ENCODE measurements at regions not wholly inside any gene's neighbourhood (a gene's known extent, or its start where the extent isn't known, plus 50 kb on each side); places are given as distances from the start of the nearest gene placed in this dataset.
A peak's percentile ranks its signal among the peaks of the same experiment; 100 is the strongest.

DNA sequence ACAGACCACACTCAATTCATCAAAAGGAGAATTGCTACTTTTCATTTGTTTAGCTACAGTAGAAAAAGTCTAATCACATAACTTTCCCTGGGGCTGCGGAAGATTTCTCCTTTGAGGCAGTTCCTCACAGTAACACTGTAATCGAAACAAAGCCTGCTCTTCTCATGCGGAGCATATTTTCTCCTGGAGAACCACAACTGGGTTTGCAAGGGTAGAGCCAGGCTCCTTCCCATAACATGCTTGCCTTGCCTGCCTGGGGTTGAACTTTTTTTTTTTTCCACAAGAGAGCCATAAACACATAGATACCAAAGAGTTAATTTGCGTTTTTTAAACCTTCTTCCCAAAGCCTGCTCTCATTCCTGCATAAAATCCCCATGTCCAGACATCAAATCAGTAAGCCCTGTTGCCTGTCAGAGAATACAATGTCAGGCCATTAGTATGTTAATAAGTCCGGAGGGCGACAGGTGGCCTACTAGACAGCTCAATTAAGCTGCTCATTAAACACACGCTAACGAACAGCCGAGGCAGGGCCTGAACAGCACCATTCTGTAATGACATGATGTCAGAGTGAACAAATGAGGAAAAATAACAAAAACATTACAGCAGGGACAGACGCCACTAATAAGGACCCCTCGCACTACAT, 107.1 kb upstream of the OLIG2 start:
- TF ChIP-seq EP300 (IDR thresholded peaks at IDR 0.05) (no peak), CTCF (IDR thresholded peaks at IDR 0.05) (no peak), POLR2A (IDR thresholded peaks at IDR 0.05) (no peak)
- H3K27me3 ChIP-seq: no peaks in the 10 kb centered on the region
- DNase-seq (ENCODE audit: low spot score in 2 of 2): no peak
- H3K27ac ChIP-seq: peak overlapping the region in 1 of 4 donors; percentile 62
- no peaks in the 10 kb centered on the region for H3K36me3 ChIP-seq
- peaks cover 0 to 5% (median 0%) of the 10 kb centered on the region in 4 donors for H3K9me3 ChIP-seq
- no peak overlapping the region for H3K4me3 ChIP-seq
- H3K4me1 ChIP-seq: peaks cover 0 to 4% (median 0%) of the 10 kb centered on the region in 4 donors
- 56 to 72% methylated on average over 11 of the region's 11 CpGs for WGBS, 2 donors

DNA sequence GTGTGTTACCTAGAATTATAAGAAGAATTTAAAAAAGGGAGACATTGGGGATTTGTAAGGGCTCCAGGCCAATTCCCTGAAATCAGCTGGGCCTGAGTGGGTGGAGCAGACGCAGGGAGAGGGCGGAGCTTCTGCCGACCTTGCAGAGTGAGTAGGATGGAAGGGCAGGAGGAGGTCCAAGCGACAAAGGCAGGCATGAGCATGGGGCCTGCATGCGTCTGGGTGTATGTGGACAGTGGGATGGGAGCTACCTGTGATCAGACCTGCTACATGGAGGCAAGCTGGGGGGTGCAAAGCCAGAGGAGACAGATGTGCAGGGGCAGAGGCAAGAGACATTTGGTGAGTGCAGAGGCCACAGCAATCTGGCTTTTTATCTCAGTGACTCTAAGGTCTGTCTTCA, 105.3 kb upstream of the OLIG2 start:
- Histone ChIP-seq H3K4me1 (peaks cover 0 to 4% (median 0%) of the 10 kb centered on the region in 4 donors), H3K9me3 (peaks cover 0 to 19% (median 6%) of the 10 kb centered on the region in 4 donors), H3K4me3 (no peak overlapping the region), H3K27me3 (no peaks in the 10 kb centered on the region), H3K36me3 (no peaks in the 10 kb centered on the region), H3K27ac (no peak overlapping the region)
- WGBS, 2 donors: 64% methylated on average over 5 of the region's 5 CpGs
- TF ChIP-seq CTCF (IDR thresholded peaks at IDR 0.05): no peak
- TF ChIP-seq EP300 (IDR thresholded peaks at IDR 0.05): no peak
- DNase-seq (ENCODE audit: low spot score in 2 of 2): no peak

DNA sequence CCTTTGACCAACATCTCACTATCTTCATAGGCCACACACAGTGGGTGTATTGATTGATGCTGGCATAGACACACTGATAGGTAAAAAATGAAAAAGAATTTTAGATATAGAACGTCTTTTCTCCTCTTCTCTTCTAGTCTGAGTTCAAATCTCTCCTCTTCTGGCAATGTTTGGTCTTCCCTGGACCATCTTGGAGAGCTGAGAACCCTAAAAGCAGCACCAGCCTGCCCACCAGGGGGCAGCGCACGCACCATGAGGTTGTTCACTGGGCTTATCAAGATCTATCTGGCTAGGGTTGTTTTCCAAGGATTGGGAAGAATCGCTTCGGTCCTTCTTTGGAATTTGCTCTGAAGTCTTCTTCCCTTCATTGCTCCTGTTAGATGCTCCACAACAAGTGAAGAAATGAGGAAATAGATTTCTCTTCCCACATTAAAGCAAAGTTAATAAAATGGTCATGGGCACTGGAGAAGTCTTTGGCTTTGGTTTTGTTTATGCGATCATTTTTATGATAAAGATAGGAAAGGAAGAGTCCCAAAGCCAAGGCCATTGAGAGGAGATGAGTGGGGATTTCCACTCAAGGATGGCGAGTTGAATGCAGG, 104.0 kb upstream of the OLIG2 start:
- Histone ChIP-seq H3K4me1 (peaks cover 0 to 4% (median 0%) of the 10 kb centered on the region in 4 donors), H3K27me3 (no peaks in the 10 kb centered on the region), H3K36me3 (no peaks in the 10 kb centered on the region), H3K9me3 (peaks cover 0 to 20% (median 7%) of the 10 kb centered on the region in 4 donors), H3K4me3 (no peak overlapping the region), H3K27ac (no peak overlapping the region)
- WGBS, 2 donors: 80 to 82% methylated on average over 7 of the region's 7 CpGs
- TF ChIP-seq CTCF (IDR thresholded peaks at IDR 0.05) (peak in 2 of 5 experiments; percentile 20 to 27), EP300 (IDR thresholded peaks at IDR 0.05) (no peak), POLR2A (IDR thresholded peaks at IDR 0.05) (no peak)
- DNase-seq (ENCODE audit: low spot score in 2 of 2): no peak

DNA sequence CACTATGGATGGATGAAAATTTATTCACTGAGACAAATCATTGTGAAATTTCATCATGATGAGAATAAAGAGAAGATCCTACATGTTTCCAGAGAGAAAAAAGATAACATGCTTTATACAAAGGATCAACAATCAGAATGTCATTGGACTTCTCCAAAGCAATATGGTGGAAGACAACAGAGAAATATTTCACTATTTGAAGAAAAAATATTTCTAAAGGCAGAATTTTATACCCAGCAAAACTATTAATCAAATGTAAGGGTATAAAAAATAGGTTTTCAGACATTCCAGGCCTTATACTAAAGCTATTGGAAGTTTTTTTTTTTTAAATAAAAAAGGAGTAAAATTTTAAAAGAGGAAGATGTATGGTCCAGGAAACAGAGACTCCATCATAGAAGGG, 100.6 kb upstream of the OLIG2 start:
- Histone ChIP-seq H3K9me3 (peaks cover 0 to 20% (median 7%) of the 10 kb centered on the region in 4 donors), H3K27me3 (no peaks in the 10 kb centered on the region), H3K4me3 (no peak overlapping the region), H3K4me1 (no peaks in the 10 kb centered on the region), H3K27ac (no peak overlapping the region), H3K36me3 (no peaks in the 10 kb centered on the region)
- DNase-seq (ENCODE audit: low spot score in 2 of 2): no peak
- TF ChIP-seq CTCF (IDR thresholded peaks at IDR 0.05) (no peak), POLR2A (IDR thresholded peaks at IDR 0.05) (no peak), EP300 (IDR thresholded peaks at IDR 0.05) (no peak)

DNA sequence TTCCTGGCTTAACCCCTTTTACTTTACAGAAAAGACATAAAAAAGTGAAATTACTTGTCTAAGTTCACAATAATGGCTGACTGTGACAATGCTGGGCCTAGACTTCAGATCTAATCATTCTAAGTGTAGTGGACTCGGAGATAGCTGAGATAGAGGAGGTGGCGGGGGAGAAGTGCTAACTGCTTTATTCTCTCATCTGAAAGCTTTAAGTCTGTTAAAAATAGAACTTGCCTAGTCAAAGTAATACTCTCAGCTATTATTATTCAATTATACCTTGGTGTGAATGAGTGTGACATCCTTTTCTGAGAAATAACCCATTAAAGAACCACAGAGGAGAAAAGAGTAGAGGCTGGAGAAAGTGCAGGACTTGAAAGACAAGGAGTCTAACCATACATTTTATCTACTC, 96.1 kb upstream of the OLIG2 start:
- Histone ChIP-seq H3K27ac (no peak overlapping the region), H3K4me1 (no peaks in the 10 kb centered on the region), H3K27me3 (no peaks in the 10 kb centered on the region), H3K36me3 (no peaks in the 10 kb centered on the region), H3K4me3 (no peak overlapping the region), H3K9me3 (peaks cover 0 to 15% (median 5%) of the 10 kb centered on the region in 4 donors)
- DNase-seq (ENCODE audit: low spot score in 2 of 2): no peak
- 82 to 96% methylated on average over 2 of the region's 2 CpGs for WGBS, 2 donors
- TF ChIP-seq EP300 (IDR thresholded peaks at IDR 0.05) (no peak), POLR2A (IDR thresholded peaks at IDR 0.05) (no peak), CTCF (IDR thresholded peaks at IDR 0.05) (no peak)
